ENCODE measurements at regions not wholly inside any gene's neighbourhood (a gene's known extent, or its start where the extent isn't known, plus 50 kb on each side); places are given as distances from the start of the nearest gene placed in this dataset.
"Not testable (repeated sequence)": the region's sequence is repeated elsewhere in the genome, so short reads cannot be mapped to it uniquely, and the experiment has no call there.

DNA sequence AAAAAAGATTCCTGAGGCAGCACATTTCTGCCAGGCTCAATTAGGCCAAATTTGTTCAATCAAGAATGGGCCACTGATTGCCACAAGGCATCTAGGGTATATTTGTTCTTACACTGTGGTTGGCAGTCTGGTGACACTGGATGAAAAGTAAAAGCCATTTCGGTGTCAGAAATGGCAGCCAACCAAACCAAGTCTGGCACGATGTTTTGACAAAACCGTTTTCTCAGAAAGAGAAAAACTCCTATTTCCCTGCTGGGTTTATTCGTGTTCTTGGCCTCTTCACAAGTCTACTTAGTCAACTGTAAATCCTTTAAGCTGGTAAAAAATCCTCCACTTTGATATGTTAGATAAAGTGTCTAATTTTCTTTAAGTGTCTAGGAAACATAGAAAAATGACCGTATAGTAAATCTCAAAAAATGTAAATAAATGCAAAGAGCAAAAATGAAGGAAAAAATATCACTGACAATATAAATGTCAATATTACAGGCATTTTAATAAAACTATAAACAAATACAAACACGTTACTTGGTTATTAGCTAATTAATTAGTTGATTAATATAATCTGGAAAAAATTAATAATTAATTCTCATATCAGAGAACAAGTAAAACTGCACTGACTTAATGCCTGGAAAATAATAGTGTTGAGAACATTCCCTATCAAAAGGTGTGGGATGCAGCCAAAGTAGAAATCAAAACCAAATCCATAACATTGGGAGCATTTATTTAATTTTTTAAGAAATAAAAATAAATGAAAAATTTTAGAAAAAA lies 182.0 kb upstream of the ZNF804A start:
- Histone ChIP-seq H3K4me3 (ENCODE audit: low read depth, low read length, poor library complexity, severe bottlenecking) (no peak overlapping the region), H2AFZ (ENCODE audit: low read length) (no peak overlapping the region), H3K9me2 (ENCODE audit: low read depth, low read length) (no peaks in the 10 kb centered on the region), H3K79me2 (ENCODE audit: insufficient read depth, low read length) (no peaks in the 10 kb centered on the region), H3K27me3 (ENCODE audit: insufficient read depth, low read length) (no peaks in the 10 kb centered on the region), H4K20me1 (ENCODE audit: insufficient read depth, low read length) (no peaks in the 10 kb centered on the region), H3K4me2 (ENCODE audit: low read length) (no peak overlapping the region), H3K4me1 (ENCODE audit: insufficient read depth, low read length, severe bottlenecking) (peaks cover 8% of the 10 kb centered on the region), H3K9ac (ENCODE audit: low read length) (no peak overlapping the region), H3K27ac (ENCODE audit: low read depth, low read length, poor library complexity, severe bottlenecking) (no peak overlapping the region), H3K36me3 (ENCODE audit: insufficient read depth, low read length) (no peaks in the 10 kb centered on the region), H3F3A (ENCODE audit: insufficient read depth, low read length) (no peaks in the 10 kb centered on the region), H3K9me3 (ENCODE audit: low read length) (no peaks in the 10 kb centered on the region)
- TF ChIP-seq, protein P1, sequence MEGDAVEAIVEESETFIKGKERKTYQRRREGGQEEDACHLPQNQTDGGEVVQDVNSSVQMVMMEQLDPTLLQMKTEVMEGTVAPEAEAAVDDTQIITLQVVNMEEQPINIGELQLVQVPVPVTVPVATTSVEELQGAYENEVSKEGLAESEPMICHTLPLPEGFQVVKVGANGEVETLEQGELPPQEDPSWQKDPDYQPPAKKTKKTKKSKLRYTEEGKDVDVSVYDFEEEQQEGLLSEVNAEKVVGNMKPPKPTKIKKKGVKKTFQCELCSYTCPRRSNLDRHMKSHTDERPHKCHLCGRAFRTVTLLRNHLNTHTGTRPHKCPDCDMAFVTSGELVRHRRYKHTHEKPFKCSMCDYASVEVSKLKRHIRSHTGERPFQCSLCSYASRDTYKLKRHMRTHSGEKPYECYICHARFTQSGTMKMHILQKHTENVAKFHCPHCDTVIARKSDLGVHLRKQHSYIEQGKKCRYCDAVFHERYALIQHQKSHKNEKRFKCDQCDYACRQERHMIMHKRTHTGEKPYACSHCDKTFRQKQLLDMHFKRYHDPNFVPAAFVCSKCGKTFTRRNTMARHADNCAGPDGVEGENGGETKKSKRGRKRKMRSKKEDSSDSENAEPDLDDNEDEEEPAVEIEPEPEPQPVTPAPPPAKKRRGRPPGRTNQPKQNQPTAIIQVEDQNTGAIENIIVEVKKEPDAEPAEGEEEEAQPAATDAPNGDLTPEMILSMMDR (IDR thresholded peaks at IDR 0.05; ENCODE audit: low read length): no peak
- TF ChIP-seq EZH2 (IDR thresholded peaks at IDR 0.05; ENCODE audit: borderline replicate concordance, low read length): no peak

GRCh38 chr2:184419744-184420143 lies 178.6 kb upstream of the ZNF804A start:
- Histone ChIP-seq H3K4me1 (ENCODE audit: insufficient read depth, low read length, severe bottlenecking) (peaks cover 13% of the 10 kb centered on the region), H3K9me3 (ENCODE audit: low read length) (no peaks in the 10 kb centered on the region), H3K4me3 (ENCODE audit: low read depth, low read length, poor library complexity, severe bottlenecking) (no peak overlapping the region), H4K20me1 (ENCODE audit: insufficient read depth, low read length) (no peaks in the 10 kb centered on the region), H3K36me3 (ENCODE audit: insufficient read depth, low read length) (no peaks in the 10 kb centered on the region), H3F3A (ENCODE audit: insufficient read depth, low read length) (no peaks in the 10 kb centered on the region), H2AFZ (ENCODE audit: low read length) (peak overlapping the region; percentile 94), H3K79me2 (ENCODE audit: insufficient read depth, low read length) (no peaks in the 10 kb centered on the region), H3K9ac (ENCODE audit: low read length) (no peak overlapping the region), H3K27ac (ENCODE audit: low read depth, low read length, poor library complexity, severe bottlenecking) (no peak overlapping the region), H3K4me2 (ENCODE audit: low read length) (no peak overlapping the region), H3K27me3 (ENCODE audit: insufficient read depth, low read length) (no peaks in the 10 kb centered on the region), H3K9me2 (ENCODE audit: low read depth, low read length) (no peaks in the 10 kb centered on the region)
- TF ChIP-seq, protein P1 (IDR thresholded peaks at IDR 0.05; ENCODE audit: low read length): no peak
- no peak for TF ChIP-seq EZH2 (IDR thresholded peaks at IDR 0.05; ENCODE audit: borderline replicate concordance, low read length)

GRCh38 chr2:184421456-184421855 lies 176.9 kb upstream of the ZNF804A start:
- H3K27me3 ChIP-seq (ENCODE audit: insufficient read depth, low read length); H3K4me3 ChIP-seq (ENCODE audit: low read depth, low read length, poor library complexity, severe bottlenecking); H3F3A ChIP-seq (ENCODE audit: insufficient read depth, low read length); H3K79me2 ChIP-seq (ENCODE audit: insufficient read depth, low read length); H3K9ac ChIP-seq (ENCODE audit: low read length); H3K9me2 ChIP-seq (ENCODE audit: low read depth, low read length); H3K36me3 ChIP-seq (ENCODE audit: insufficient read depth, low read length); H3K9me3 ChIP-seq (ENCODE audit: low read length); H3K27ac ChIP-seq (ENCODE audit: low read depth, low read length, poor library complexity, severe bottlenecking); H3K4me2 ChIP-seq (ENCODE audit: low read length); H4K20me1 ChIP-seq (ENCODE audit: insufficient read depth, low read length); H2AFZ ChIP-seq (ENCODE audit: low read length): not testable (repeated sequence)
- H3K4me1 ChIP-seq (ENCODE audit: insufficient read depth, low read length, severe bottlenecking): peaks cover 26% of the 10 kb centered on the region

DNA sequence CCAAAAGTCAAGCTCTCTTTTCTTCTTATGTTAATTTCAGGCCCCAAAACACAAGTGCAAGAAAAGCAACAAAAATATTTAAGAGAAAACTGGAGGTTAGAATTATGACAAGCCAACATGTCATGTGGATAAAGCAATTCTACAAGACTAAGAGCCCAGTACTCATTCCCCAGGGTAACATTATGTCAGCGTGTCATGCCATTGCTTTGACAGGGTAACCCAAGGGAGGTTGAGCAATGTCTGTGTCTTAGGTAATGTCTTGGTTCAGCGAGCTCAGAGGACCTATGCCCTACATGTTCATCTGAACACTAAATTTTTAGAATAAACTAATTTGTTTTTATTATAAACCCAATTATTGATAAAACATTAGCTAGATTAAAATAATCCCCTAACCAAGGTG lies 173.2 kb upstream of the ZNF804A start:
- no peak overlapping the region for H3K4me3 ChIP-seq (ENCODE audit: low read depth, low read length, poor library complexity, severe bottlenecking)
- no peaks in the 10 kb centered on the region for H3K27me3 ChIP-seq (ENCODE audit: insufficient read depth, low read length)
- H3K9me3 ChIP-seq (ENCODE audit: low read length): no peaks in the 10 kb centered on the region
- no peaks in the 10 kb centered on the region for H3K36me3 ChIP-seq (ENCODE audit: insufficient read depth, low read length)
- H3K4me1 ChIP-seq (ENCODE audit: insufficient read depth, low read length, severe bottlenecking): peaks cover 18% of the 10 kb centered on the region
- no peak overlapping the region for H3K27ac ChIP-seq (ENCODE audit: low read depth, low read length, poor library complexity, severe bottlenecking)
- H3K4me2 ChIP-seq (ENCODE audit: low read length): peak overlapping the region; percentile 5; the same call in 1 of the 2 replicates
- no peak overlapping the region for H3K9ac ChIP-seq (ENCODE audit: low read length)
- H3K9me2 ChIP-seq (ENCODE audit: low read depth, low read length): no peaks in the 10 kb centered on the region
- H2AFZ ChIP-seq (ENCODE audit: low read length): peak overlapping the region; percentile 36; the same call in 1 of the 2 replicates
- H3K79me2 ChIP-seq (ENCODE audit: insufficient read depth, low read length): no peaks in the 10 kb centered on the region
- no peaks in the 10 kb centered on the region for H3F3A ChIP-seq (ENCODE audit: insufficient read depth, low read length)
- no peak for TF ChIP-seq EZH2 (IDR thresholded peaks at IDR 0.05; ENCODE audit: borderline replicate concordance, low read length)
- TF ChIP-seq, protein P1 (IDR thresholded peaks at IDR 0.05; ENCODE audit: low read length): no peak
- no peaks in the 10 kb centered on the region for H4K20me1 ChIP-seq (ENCODE audit: insufficient read depth, low read length)

All from OCI-LY1 (cell line).